ENCODE measurements at regions not wholly inside any gene's neighbourhood (a gene's known extent, or its start where the extent isn't known, plus 50 kb on each side); places are given as distances from the start of the nearest gene placed in this dataset.

GRCh38 chr2:150355440-150355839 is 132.0 kb downstream of the RND3 start:
- H3K27ac ChIP-seq, result no peak overlapping the region
- no peak for TF ChIP-seq ZFX (IDR thresholded peaks at IDR 0.05; ENCODE audit: borderline replicate concordance)
- no peak for TF ChIP-seq CTCF (IDR thresholded peaks at IDR 0.05)

- TF ChIP-seq CTCF (IDR thresholded peaks at IDR 0.05), result no peak
- TF ChIP-seq ZFX (IDR thresholded peaks at IDR 0.05; ENCODE audit: borderline replicate concordance), result no peak
- no peak overlapping the region for H3K27ac ChIP-seq
Measured at GRCh38 chr2:150353376-150353775, 134.1 kb downstream of the RND3 start.

- no peak overlapping the region for H3K27ac ChIP-seq
- no peak for TF ChIP-seq ZFX (IDR thresholded peaks at IDR 0.05; ENCODE audit: borderline replicate concordance)
- TF ChIP-seq CTCF (IDR thresholded peaks at IDR 0.05), result no peak
Measured at GRCh38 chr2:150351922-150352321, 135.5 kb downstream of the RND3 start.

GRCh38 chr2:150350500-150350899 is 137.0 kb downstream of the RND3 start:
- no peak overlapping the region for H3K27ac ChIP-seq
- TF ChIP-seq CTCF (IDR thresholded peaks at IDR 0.05) (no peak), ZFX (IDR thresholded peaks at IDR 0.05; ENCODE audit: borderline replicate concordance) (no peak)

GRCh38 chr2:150346806-150347205 is 140.7 kb downstream of the RND3 start:
- no peak overlapping the region for H3K27ac ChIP-seq
- no peak for TF ChIP-seq ZFX (IDR thresholded peaks at IDR 0.05; ENCODE audit: borderline replicate concordance)

GRCh38 chr2:150341982-150342680 is 145.3 kb downstream of the RND3 start:
- TF ChIP-seq ZFX (IDR thresholded peaks at IDR 0.05; ENCODE audit: borderline replicate concordance), result no peak
- no peak for TF ChIP-seq CTCF (IDR thresholded peaks at IDR 0.05)
- H3K27ac ChIP-seq, result no peak overlapping the region

GRCh38 chr2:150339951-150340350 is 147.5 kb downstream of the RND3 start:
- TF ChIP-seq CTCF (IDR thresholded peaks at IDR 0.05) (no peak), ZFX (IDR thresholded peaks at IDR 0.05; ENCODE audit: borderline replicate concordance) (no peak)
- no peak overlapping the region for H3K27ac ChIP-seq

GRCh38 chr2:150339282-150339681 is 148.2 kb downstream of the RND3 start:
- H3K27ac ChIP-seq, result no peak overlapping the region
- TF ChIP-seq CTCF (IDR thresholded peaks at IDR 0.05), result no peak
- TF ChIP-seq ZFX (IDR thresholded peaks at IDR 0.05; ENCODE audit: borderline replicate concordance), result no peak
